ENCODE measurements at regions not wholly inside any gene's neighbourhood (a gene's known extent, or its start where the extent isn't known, plus 50 kb on each side); places are given as distances from the start of the nearest gene placed in this dataset.

DNA sequence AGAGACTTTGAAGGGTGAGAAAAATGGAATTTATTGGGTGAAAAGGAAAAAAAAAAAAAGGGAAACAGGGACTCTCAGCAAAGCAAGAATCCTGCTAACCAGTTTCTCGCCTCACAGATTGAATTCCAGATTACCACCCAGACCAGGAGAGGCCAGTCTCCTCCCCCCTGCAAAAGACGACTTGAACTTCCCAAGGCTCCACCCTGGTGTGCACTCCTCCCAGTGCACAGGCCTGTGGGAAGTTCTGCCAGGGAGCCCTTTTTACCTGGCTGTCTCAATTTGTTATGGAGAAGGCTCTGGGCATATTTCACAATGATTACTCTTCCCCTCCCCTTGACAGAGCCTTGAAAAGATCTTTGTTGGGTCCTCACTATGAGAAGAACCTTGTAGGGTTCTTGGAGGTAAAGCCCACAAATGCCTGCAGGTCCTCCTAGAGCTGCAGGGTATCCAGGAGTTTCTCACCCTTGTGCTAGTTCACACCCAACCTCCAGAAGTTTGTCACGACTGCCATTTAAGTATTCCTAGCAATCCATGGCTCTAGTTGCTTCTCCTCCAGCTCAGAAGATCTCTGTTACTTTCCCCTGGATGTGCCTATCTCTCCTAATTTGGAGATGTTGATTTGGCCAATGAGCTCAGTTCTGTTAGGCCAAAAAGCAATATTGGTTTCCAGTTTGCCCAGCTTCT is 229.8 kb upstream of the TMTC4 start:
- no peaks in the 10 kb centered on the region for H3K36me3 ChIP-seq
- intact Hi-C loops (cut with DNase I), result no loop called here
- H3K4me3 ChIP-seq, result no peak overlapping the region
- H3K27ac ChIP-seq, result no peak overlapping the region
- no peak for DNase-seq
- no peaks in the 10 kb centered on the region for H3K27me3 ChIP-seq
- H3K9me3 ChIP-seq, result peaks cover 0 to 4% (median 0%) of the 10 kb centered on the region in 4 donors
- no peaks in the 10 kb centered on the region for H3K4me1 ChIP-seq
- TF ChIP-seq POLR2A (IDR thresholded peaks at IDR 0.05) (no peak), CTCF (IDR thresholded peaks at IDR 0.05) (no peak)
- no peak for ATAC-seq
- 46% methylated on average over 3 of the region's 3 CpGs for WGBS (ENCODE audit: insufficient coverage, low coverage, low lambda C conversion rate, missing lambda C conversion rate)

DNA sequence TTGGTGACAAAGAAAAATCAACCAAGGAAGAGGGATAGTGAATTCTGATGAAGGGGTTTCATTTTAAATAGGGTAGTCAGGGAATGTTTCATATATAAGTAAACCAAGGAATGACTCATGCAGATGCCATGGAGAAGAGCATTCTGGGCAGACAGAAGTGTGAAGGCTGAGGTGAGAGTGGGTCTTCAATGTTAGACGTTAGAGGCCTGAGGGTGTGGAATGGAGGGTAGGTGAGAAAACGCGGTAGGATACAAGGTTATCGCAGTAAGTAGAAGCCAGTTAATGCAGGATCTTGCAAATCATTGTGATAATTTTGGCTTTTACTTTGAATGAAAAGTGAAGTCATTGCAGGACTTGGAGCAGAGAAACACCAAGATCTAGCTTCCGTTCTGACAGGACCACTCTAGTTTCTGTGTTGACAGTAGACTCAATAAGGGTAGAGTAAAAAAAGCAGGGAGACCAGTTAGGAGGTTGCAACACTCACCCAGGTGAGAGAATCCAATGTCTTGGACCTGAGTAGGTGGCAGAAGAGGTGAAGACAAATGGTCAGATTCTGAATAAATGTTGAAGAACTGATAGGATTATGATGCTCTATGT is 225.2 kb upstream of the TMTC4 start:
- 43% methylated on average over 5 of the region's 5 CpGs for WGBS (ENCODE audit: insufficient coverage, low coverage, low lambda C conversion rate, missing lambda C conversion rate)
- intact Hi-C loops (cut with DNase I), result no loop called here
- H3K9me3 ChIP-seq, result peaks cover 0 to 4% (median 0%) of the 10 kb centered on the region in 4 donors
- H3K4me1 ChIP-seq, result no peaks in the 10 kb centered on the region
- ATAC-seq (no peak), DNase-seq (no peak)
- no peaks in the 10 kb centered on the region for H3K36me3 ChIP-seq
- no peaks in the 10 kb centered on the region for H3K27me3 ChIP-seq
- no peak overlapping the region for H3K27ac ChIP-seq
- TF ChIP-seq CTCF (IDR thresholded peaks at IDR 0.05) (no peak), POLR2A (IDR thresholded peaks at IDR 0.05) (no peak)
- H3K4me3 ChIP-seq, result no peak overlapping the region

DNA sequence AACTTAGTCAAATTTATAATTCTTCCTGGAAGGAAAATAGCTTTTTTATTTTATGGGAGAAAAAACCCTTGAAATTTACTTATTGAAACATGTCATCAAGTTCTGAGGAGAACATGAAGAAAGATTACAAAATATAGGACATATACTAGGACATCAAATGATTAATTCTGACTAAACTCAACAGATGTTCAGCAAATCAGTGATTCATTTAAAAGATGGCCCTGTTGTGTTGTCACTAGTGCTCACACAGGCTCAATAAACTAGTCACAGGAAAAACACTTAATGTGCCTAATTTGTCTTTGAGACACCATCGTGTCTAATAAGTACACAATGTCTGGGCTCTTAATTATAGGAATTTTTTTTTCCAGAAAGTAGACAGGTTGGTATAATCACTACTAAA is 223.8 kb upstream of the TMTC4 start:
- no peaks in the 10 kb centered on the region for H3K4me1 ChIP-seq
- intact Hi-C loops (cut with DNase I), result no loop called here
- ATAC-seq (no peak), DNase-seq (no peak)
- H3K36me3 ChIP-seq, result no peaks in the 10 kb centered on the region
- 31% methylated on average over 1 of the region's 1 CpG for WGBS (ENCODE audit: insufficient coverage, low coverage, low lambda C conversion rate, missing lambda C conversion rate)
- TF ChIP-seq POLR2A (IDR thresholded peaks at IDR 0.05) (no peak), CTCF (IDR thresholded peaks at IDR 0.05) (no peak)
- H3K9me3 ChIP-seq, result peaks cover 0 to 4% (median 0%) of the 10 kb centered on the region in 4 donors
- H3K27ac ChIP-seq, result no peak overlapping the region
- no peaks in the 10 kb centered on the region for H3K27me3 ChIP-seq
- no peak overlapping the region for H3K4me3 ChIP-seq

DNA sequence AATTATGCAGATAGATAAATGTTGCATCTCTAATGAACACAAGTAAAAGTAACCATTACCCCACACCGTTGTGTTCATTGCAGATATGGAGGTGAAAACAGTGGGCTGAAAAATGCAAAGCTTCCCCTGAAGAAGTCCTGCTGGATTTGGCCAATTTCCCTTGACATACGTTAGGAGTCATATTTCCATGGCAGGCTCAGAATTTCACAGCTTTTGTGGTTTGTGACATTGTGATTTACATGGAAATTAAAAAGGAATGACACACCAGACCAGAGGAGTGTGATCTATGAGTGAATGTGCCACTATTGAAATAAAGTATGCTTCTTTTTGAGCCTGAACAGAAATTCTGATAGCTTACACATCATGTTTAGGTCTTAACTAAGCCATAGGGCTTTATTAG is 221.1 kb upstream of the TMTC4 start:
- Histone ChIP-seq H3K4me3 (no peak overlapping the region), H3K9me3 (no peaks in the 10 kb centered on the region), H3K4me1 (no peaks in the 10 kb centered on the region), H3K27ac (no peak overlapping the region), H3K27me3 (no peaks in the 10 kb centered on the region), H3K36me3 (no peaks in the 10 kb centered on the region)
- DNase-seq (no peak), ATAC-seq (no peak)
- no peak for TF ChIP-seq POLR2A (IDR thresholded peaks at IDR 0.05)
- no peak for TF ChIP-seq CTCF (IDR thresholded peaks at IDR 0.05)
- WGBS (ENCODE audit: insufficient coverage, low coverage, low lambda C conversion rate, missing lambda C conversion rate), result 30% methylated on average over 2 of the region's 2 CpGs
- intact Hi-C loops (cut with DNase I), result no loop called here
